HEK293 (cell line): ENCODE measurements at regions not wholly inside any gene's neighbourhood (a gene's known extent, or its start where the extent isn't known, plus 50 kb on each side); places are given as distances from the start of the nearest gene placed in this dataset.

Experiments used
- FEZF1 ChIP-seq: fragments of 450-650 bp; formaldehyde crosslinking; IDR thresholded peaks from 2 replicates; pipeline ENCODE4 v1.5.1; 2016; ENCODE audit warnings: missing biosample characterization, missing genetic modification characterization
- ZNF624 ChIP-seq: fragments of 450-650 bp; formaldehyde crosslinking; IDR thresholded peaks from 2 replicates; pipeline ENCODE4 v1.5.1; 2017; ENCODE audit warnings: missing biosample characterization, missing genetic modification characterization
- ZNF629 ChIP-seq: fragments of 450-650 bp; formaldehyde crosslinking; IDR thresholded peaks from 2 replicates; pipeline ENCODE4 v1.5.1; 2017; ENCODE audit warnings: missing biosample characterization, missing genetic modification characterization
- ZSCAN23 ChIP-seq: fragments of 450-650 bp; formaldehyde crosslinking; IDR thresholded peaks from 2 replicates; pipeline ENCODE4 v1.5.1; 2016; ENCODE audit warnings: missing biosample characterization, missing genetic modification characterization
- TF ChIP-seq, protein P1 (sequence below): fragments of 450-650 bp; formaldehyde crosslinking; IDR thresholded peaks from 2 replicates; pipeline ENCODE4 v1.5.1; 2017; ENCODE audit warnings: missing biosample characterization, missing genetic modification characterization
- TF ChIP-seq, protein P2 (sequence below): fragments of 450-650 bp; formaldehyde crosslinking; IDR thresholded peaks from 2 replicates; pipeline ENCODE4 v1.5.1; 2016; ENCODE audit warnings: missing biosample characterization, missing genetic modification characterization
- TF ChIP-seq, protein P3 (sequence below): fragments of 450-650 bp; formaldehyde crosslinking; IDR thresholded peaks from 2 replicates; pipeline ENCODE4 v1.5.1; 2016; ENCODE audit warnings: missing biosample characterization, missing genetic modification characterization

DNA sequence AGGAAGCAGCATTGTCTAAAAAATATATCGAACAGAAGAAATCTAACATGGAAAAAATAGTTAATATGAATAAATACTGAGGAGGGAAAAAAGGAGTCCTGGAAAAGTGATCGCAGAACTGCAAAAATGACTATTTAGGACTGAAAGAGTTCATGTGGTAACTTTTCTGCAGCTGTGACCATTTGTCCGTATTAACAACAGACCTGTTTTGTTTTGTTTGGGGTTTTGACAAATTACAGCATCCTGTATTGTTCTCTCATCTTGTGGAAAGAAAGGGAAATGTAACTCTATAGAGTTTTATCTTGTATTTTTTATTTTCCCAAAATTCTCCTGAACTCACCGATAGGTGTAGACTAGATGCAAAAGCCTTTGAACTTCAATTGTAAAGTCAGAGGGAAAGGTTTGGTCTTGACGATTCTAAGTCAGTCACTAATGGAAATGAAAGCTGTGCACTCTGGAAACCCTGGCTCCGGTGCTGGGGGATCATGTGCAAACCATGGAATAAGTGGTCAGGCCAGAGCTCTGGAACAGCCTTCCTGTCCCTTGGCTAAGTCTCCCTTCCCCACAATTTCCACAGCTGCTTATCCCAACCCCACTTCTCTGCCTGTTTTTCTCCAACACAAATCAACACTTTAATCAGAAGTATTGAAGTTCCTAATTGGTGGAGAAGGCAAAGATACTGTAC, 51.2 kb upstream of the MARCKS start (continued):
- TF ChIP-seq, protein P1, sequence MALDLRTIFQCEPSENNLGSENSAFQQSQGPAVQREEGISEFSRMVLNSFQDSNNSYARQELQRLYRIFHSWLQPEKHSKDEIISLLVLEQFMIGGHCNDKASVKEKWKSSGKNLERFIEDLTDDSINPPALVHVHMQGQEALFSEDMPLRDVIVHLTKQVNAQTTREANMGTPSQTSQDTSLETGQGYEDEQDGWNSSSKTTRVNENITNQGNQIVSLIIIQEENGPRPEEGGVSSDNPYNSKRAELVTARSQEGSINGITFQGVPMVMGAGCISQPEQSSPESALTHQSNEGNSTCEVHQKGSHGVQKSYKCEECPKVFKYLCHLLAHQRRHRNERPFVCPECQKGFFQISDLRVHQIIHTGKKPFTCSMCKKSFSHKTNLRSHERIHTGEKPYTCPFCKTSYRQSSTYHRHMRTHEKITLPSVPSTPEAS (tag by site-specific recombination), result no peak
- TF ChIP-seq, protein P2, sequence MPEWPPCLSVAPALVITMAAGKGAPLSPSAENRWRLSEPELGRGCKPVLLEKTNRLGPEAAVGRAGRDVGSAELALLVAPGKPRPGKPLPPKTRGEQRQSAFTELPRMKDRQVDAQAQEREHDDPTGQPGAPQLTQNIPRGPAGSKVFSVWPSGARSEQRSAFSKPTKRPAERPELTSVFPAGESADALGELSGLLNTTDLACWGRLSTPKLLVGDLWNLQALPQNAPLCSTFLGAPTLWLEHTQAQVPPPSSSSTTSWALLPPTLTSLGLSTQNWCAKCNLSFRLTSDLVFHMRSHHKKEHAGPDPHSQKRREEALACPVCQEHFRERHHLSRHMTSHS (tag by site-specific recombination), result no peak
- TF ChIP-seq, protein P3, sequence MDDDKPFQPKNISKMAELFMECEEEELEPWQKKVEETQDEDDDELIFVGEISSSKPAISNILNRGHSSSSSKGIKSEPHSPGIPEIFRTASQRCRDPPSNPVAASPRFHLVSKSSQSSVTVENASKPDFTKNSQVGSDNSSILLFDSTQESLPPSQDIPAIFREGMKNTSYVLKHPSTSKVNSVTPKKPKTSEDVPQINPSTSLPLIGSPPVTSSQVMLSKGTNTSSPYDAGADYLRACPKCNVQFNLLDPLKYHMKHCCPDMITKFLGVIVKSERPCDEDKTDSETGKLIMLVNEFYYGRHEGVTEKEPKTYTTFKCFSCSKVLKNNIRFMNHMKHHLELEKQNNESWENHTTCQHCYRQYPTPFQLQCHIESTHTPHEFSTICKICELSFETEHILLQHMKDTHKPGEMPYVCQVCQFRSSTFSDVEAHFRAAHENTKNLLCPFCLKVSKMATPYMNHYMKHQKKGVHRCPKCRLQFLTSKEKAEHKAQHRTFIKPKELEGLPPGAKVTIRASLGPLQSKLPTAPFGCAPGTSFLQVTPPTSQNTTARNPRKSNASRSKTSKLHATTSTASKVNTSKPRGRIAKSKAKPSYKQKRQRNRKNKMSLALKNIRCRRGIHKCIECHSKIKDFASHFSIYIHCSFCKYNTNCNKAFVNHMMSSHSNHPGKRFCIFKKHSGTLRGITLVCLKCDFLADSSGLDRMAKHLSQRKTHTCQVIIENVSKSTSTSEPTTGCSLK (tag by site-specific recombination), result no peak
- TF ChIP-seq ZSCAN23 (tag by site-specific recombination), result no peak
- no peak for TF ChIP-seq ZNF624
- no peak for TF ChIP-seq ZNF629 (tag by site-specific recombination)
- no peak for TF ChIP-seq FEZF1 (tag by site-specific recombination)
- TF ChIP-seq, all 188 proteins: peak for 0
